Vagina (tissue), 2 donors: ENCODE measurements at regions not wholly inside any gene's neighbourhood (a gene's known extent, or its start where the extent isn't known, plus 50 kb on each side); places are given as distances from the start of the nearest gene placed in this dataset.

Experiments used
- DNase-seq, 2 donors: peaks; one replicate each; pipeline ENCODE4 v3.0.0-alpha.2; 2017; ENCODE audit errors: extremely low spot score in 2 of 2
- H3K27ac ChIP-seq: fragments of 200-600 bp; sonication (generic); one replicate; pipeline ENCODE4 v1.5.1; 2019
- H3K27me3 ChIP-seq: fragments of 200-600 bp; sonication (generic); one replicate; pipeline ENCODE4 v1.5.1; 2019
- H3K36me3 ChIP-seq, 2 donors: fragments of 200-600 bp; sonication (generic); one replicate each; pipeline ENCODE4 v1.5.1; 2017 to 2019
- H3K4me1 ChIP-seq: fragments of 200-600 bp; sonication (generic); one replicate; pipeline ENCODE4 v1.5.1; 2019
- H3K4me3 ChIP-seq, 2 donors: fragments of 200-600 bp; sonication (generic); 1 replicate in 1 of 2; 2 replicates in 1 of 2; pipeline ENCODE4 v1.5.1; 2016 to 2019
- H3K9me3 ChIP-seq: fragments of 200-600 bp; sonication (generic); one replicate; pipeline ENCODE4 v1.5.1; 2019
- CTCF ChIP-seq, 3 experiments: fragments of 450-650 bp in 2 of 3; fragments of 200-600 bp in 1 of 3; sonication (generic) in 1 of 3; IDR thresholded peaks; one replicate each; pipeline ENCODE4 v1.5.1; 2017 to 2019; ENCODE audit warnings: antibody characterized with exemption in 3 of 3, mild to moderate bottlenecking in 2 of 3, moderate library complexity in 2 of 3
- POLR2A ChIP-seq, 2 donors: fragments of 450-650 bp; IDR thresholded peaks; one replicate each; pipeline ENCODE4 v1.6.1; 2017; ENCODE audit warnings: antibody characterized with exemption in 2 of 2, mild to moderate bottlenecking in 2 of 2, moderate library complexity in 2 of 2
- POLR2AphosphoS5 ChIP-seq, 2 donors: sonication (generic); formaldehyde crosslinking; IDR thresholded peaks; one replicate each; pipeline ENCODE4 v1.9.0; 2017; ENCODE audit warnings: antibody characterized with exemption in 2 of 2, mild to moderate bottlenecking in 2 of 2, low read depth in 1 of 2; ENCODE audit not compliant: insufficient read depth in 1 of 2
- intact Hi-C: fragments of 100-400 bp; cut with DNase I; formaldehyde crosslinking; loops from one replicate; pipeline ENCODE4 v1.15.1; 2023

- Histone ChIP-seq H3K4me3 (no peak overlapping the region), H3K27ac (no peak overlapping the region), H3K4me1 (no peaks in the 10 kb centered on the region), H3K27me3 (no peaks in the 10 kb centered on the region), H3K36me3 (no peaks in the 10 kb centered on the region), H3K9me3 (no peaks in the 10 kb centered on the region)
- intact Hi-C loops = no loop called here
- TF ChIP-seq POLR2A (IDR thresholded peaks at IDR 0.05) (no peak), POLR2AphosphoS5 (IDR thresholded peaks at IDR 0.05; ENCODE audit: insufficient read depth in 1 of 2, low read depth in 1 of 2) (no peak), CTCF (IDR thresholded peaks at IDR 0.05) (no peak)
- DNase-seq = no peak
These were observed 50.4 kb upstream of the PCSK6 start for GRCh38 chr15:101539930-101540329.

DNA sequence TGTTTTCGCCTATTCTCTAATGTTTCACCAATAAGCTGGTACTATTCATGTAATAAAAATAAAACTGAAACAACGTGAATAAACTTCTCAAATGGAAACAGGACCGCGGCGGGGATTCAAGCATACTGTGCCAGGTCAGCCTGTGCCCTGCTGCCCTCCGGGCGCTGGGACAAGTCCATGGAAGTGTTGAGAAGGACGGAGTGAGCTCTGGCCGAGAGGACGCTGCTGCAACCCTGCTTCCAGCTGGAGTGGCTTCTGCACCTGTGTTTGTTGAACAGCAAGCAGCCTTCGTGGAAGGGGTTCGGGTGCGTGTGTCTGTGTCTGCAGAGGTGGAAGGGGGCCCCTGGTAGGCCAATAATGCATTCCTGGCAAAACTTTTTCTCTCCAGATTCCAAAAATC is 50.0 kb upstream of the PCSK6 start:
- peak in 1 of 2 donors; percentile 91 for DNase-seq
- Histone ChIP-seq H3K27ac (no peak overlapping the region), H3K9me3 (no peaks in the 10 kb centered on the region), H3K4me3 (no peak overlapping the region), H3K4me1 (no peaks in the 10 kb centered on the region), H3K36me3 (no peaks in the 10 kb centered on the region), H3K27me3 (no peaks in the 10 kb centered on the region)
- no peak for TF ChIP-seq CTCF (IDR thresholded peaks at IDR 0.05)
- TF ChIP-seq POLR2A (IDR thresholded peaks at IDR 0.05) = no peak
- TF ChIP-seq POLR2AphosphoS5 (IDR thresholded peaks at IDR 0.05; ENCODE audit: insufficient read depth in 1 of 2, low read depth in 1 of 2) = no peak
- intact Hi-C loops = no loop called here
